OCI-LY3 (cell line): ENCODE measurements at regions not wholly inside any gene's neighbourhood (a gene's known extent, or its start where the extent isn't known, plus 50 kb on each side); places are given as distances from the start of the nearest gene placed in this dataset.

ENCODE experiments used
- CTCF ChIP-seq: fragments of 200-600, 300-600 bp; sonication (generic); IDR thresholded peaks from 2 replicates; pipeline ENCODE4 v1.5.1; 2014; ENCODE audit warnings: antibody characterized with exemption, low read length, low read depth
- EZH2phosphoT487 ChIP-seq: fragments of 200-600 bp; shearing (Covaris generic); IDR thresholded peaks from 2 replicates; pipeline ENCODE4 v1.6.1; 2018; ENCODE audit warnings: antibody characterized with exemption, mixed run types, low read depth

GRCh38 chr21:15528346-15528745 lies 201.4 kb upstream of the USP25 start:
- TF ChIP-seq CTCF (no peak), EZH2phosphoT487 (no peak)
